ENCODE measurements at regions not wholly inside any gene's neighbourhood (a gene's known extent, or its start where the extent isn't known, plus 50 kb on each side); places are given as distances from the start of the nearest gene placed in this dataset.
A peak's percentile ranks its signal among the peaks of the same experiment; 100 is the strongest.
"Not testable (repeated sequence)": the region's sequence is repeated elsewhere in the genome, so short reads cannot be mapped to it uniquely, and the experiment has no call there.

- no peak for DNase-seq
These were observed 50.7 kb upstream of the TAC4 start for GRCh38 chr17:49898366-49899190.

- peak in 3 of 4 experiments; percentile 8 to 31 (median 10) for DNase-seq
These were observed 51.3 kb upstream of the TAC4 start for GRCh38 chr17:49899191-49899485.

GRCh38 chr17:49899588-49899987 lies 51.7 kb upstream of the TAC4 start:
- DNase-seq: no peak

GRCh38 chr17:49900801-49901200 lies 52.9 kb upstream of the TAC4 start:
- DNase-seq: not testable (repeated sequence)

GRCh38 chr17:49901460-49902331 lies 53.8 kb upstream of the TAC4 start:
- DNase-seq: no peak

DNA sequence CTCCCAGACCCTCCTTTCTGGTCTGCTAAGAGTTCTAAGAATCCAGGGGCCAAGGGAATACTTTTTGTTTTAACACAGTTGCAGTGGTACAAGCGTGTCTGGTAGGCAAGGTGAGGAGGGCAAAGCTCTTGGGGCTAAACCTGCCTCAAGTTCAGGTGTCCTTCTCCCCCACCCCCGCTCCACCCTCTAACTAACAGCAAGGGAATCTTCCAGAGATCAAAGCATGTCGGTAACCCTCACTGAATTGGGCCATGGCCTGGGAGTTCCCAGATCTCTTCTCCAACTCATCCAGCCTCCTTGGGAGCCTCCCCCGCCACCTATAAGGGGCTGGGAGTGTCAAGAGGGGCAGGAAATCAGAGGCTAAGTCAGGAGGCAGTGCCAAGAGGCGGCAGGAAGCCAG lies 55.7 kb upstream of the TAC4 start:
- DNase-seq: no peak

DNA sequence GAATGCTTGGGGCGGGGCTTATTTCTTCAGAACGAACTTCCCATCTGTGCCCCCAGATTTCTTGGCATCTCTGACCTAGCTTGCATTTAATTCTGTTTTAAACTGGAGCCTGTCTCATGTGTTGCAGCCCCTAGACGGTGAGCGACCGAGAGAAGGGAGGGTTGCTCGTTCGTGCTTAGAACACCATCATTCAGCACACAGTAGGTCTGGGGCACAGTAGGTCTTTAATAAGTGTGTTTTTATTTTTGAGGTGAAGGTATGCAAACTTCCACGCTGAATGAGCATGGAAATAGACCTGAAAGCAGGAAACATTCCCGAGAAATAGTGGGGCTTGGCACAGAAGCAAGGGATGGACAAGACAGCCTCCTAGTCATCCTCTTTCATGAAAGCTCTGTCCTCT lies 57.0 kb upstream of the TAC4 start:
- DNase-seq: no peak

DNA sequence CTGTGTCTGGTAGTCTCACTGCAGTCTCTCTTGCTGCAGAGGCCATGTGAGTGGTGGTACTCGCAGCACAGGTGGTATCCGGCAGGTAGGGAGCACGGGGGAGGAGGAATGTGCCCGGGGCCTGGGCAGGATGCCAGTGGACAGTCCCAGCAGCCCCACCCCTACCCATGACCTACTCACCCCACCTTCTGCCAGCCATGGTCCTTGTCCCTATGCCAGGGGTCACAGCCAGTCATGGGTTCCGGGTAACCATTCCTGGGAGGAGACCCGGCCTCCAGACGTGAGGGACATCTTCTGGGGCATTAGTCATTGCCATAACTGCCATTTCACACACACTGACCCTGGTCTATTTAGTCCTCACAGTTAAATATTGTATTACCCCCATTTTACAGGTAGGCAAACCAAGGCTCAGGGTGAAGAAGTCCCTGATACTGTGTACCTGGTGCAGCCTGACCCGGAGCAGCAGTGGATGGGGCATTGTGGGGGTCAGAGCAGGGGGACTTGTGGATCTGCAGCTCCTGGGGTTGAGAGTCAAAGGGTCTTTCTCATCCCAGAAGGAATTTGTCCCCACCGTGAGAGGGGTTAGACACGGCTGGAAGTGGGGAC lies 58.8 kb upstream of the TAC4 start:
- DNase-seq: no peak

GRCh38 chr17:49907279-49907678 lies 59.4 kb upstream of the TAC4 start:
- no peak for DNase-seq

DNA sequence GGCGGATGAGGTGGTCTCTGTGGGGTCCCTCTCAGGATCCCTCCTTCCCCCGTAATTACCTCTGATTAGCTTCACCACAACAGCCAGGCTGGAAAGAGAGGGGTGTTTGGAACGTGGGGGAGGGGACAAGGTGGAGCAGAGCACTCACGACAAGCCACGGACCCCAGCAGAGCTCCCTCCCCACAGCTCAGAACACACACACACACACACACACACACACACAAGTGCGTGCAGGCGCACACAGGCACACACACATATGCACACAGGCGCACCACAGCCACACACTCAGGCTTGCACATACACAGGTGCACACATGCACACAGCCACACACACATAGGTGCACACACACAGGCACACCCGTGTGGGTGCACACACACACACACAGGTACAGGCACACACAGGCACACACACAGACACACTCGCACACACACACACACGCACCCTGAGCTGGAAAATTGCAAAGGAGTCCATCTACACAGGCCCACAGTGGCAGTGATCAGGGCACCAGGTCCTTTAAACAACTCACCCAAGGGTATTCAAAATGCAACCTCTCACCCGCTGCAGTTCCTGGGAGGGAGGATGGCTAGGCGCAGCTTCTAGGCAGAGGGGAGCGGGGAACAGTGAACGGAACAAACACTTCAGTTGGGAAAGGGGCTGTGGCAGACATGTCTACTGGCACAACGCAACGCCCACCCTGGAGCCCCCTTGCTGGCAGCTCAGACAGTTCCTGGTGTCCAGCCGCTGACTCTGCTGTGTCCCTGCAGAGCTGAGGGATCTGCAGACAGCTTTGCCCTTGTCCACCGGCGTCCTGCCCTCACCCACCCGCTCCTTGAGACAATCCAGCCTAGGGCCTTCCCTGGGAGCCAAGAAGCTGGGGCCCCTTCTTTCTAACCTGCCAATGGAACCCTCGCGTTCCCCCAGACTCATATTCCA lies 59.9 kb upstream of the DLX4 start:
- DNase-seq: no peak

GRCh38 chr17:49910094-49910857 lies 58.7 kb upstream of the DLX4 start:
- DNase-seq: peak in 1 of 4 experiments; percentile 9

DNA sequence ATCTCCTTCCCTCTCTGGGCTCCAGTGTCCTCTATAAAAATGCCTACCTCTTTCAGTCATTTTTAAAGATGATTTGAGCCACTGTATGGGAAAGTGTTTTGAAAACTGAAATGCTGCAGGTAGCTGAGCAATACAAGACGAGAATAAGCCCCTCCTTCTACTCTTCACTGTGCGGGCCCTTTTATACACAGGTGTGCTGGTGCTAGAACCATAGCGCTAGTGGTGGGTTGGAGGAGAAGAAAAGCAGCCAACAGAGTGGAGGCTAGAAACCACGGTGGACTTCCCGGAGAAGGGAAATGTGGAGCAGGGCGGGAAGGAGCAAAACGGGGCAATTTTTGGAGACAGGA lies 58.2 kb upstream of the DLX4 start:
- DNase-seq: no peak

- no peak for DNase-seq
These were observed 57.3 kb upstream of the DLX4 start for GRCh38 chr17:49911719-49912118.

GRCh38 chr17:49913226-49914095 lies 55.5 kb upstream of the DLX4 start:
- DNase-seq: no peak

GRCh38 chr17:49914096-49914490 lies 54.9 kb upstream of the DLX4 start:
- DNase-seq: no peak

DNA sequence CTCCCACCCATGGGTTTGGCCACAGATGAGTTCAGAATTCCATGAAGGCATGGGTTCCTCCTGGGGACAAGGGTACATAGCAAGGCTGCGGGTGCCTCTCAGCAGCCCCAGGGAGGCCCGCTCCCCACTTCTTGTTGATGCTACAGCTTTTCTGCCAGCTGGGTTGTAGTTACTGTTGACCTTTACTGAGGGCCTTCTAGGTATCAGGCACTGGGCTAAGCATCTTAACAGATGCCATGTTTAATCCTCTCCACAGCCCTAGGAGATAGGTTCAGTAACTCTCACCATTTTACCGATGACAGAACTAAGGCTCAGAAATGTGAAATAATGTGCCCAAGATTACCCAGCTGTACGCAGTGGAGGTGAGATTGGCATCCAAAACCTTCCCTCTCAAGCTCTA lies 54.3 kb upstream of the DLX4 start:
- DNase-seq: no peak

DNA sequence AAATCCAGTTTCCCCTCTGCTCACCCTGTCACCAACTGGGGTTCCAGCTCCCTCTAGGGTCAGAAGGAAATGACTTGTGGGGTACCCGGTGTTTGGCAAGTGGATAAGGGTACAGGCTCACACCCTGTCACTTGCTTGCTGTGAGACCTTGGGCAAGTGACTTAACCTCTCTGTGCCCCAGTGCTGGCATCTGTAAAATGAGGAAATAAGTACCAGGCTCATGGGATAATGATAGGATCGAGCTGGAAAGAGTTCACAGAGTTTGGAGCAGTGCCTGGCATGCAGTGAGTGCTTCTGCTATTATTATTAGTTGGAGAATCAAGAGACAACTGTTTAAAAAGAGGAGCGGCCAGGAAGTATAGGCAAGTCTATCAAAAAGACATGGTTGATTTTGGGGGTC lies 53.7 kb upstream of the DLX4 start:
- no peak for DNase-seq

DNA sequence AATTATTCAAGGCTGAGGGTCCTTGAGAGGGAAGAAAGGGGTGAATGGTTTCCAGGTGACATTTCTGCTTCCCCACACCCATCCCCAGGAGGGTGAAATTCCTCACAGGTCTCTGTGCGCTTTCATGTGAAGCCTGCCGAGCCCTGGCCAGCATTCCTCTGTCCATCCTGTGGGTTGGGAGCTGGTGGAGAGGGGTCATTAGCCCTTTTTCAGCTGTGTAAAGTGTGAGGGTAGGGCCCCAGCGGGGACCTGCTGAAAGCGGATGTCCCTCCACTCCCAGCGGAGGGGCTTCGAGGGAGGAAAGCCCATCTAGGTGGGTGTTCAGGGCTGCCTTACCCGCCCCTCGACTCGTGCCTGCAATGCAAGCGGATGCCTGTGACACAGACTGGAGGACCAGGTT lies 53.3 kb upstream of the DLX4 start:
- no peak for DNase-seq

- DNase-seq: peak; percentile 6 to 31 (median 26)
These were observed 52.0 kb upstream of the DLX4 start for GRCh38 chr17:49916854-49917515.

DNA sequence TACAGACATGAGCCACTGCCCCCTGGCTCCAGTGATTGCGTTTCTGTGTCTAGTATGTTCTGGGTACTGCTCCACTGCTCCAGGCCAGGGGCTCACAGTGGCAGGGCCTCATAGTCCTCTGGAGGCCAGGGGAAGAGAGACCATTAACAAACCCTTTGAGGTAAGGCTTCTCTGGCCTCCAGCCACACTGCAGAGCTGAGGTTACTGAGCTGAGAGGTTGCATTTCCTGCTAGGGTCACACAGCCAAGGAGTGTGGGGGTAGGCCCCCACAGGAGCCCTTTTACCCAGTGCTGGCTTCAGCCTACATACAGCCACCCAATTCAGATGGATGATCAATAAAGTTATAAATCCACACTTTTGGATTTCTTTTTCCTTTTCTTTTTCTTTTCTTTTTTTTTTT lies 50.4 kb upstream of the DLX4 start:
- DNase-seq: no peak

Measured in suppressor macrophage (primary cell).